HL-60 (cell line): ENCODE measurements at regions not wholly inside any gene's neighbourhood (a gene's known extent, or its start where the extent isn't known, plus 50 kb on each side); places are given as distances from the start of the nearest gene placed in this dataset.

Experiments
- GABPA ChIP-seq: IDR thresholded peaks from 2 replicates; pipeline ENCODE4 v1.6.1; 2012; ENCODE audit warnings: low read depth
- POLR2AphosphoS5 ChIP-seq: IDR thresholded peaks from 2 replicates; pipeline ENCODE4 v1.6.1; 2012; ENCODE audit warnings: low read depth
- SPI1 ChIP-seq: IDR thresholded peaks from 2 replicates; pipeline ENCODE4 v1.6.1; 2012; ENCODE audit warnings: low read depth, mild to moderate bottlenecking, borderline replicate concordance
- TF ChIP-seq, protein P1 (sequence below): IDR thresholded peaks from one replicate; pipeline ENCODE4 v1.5.1; 2011; ENCODE audit warnings: low read length, control low read depth, inconsistent platforms; ENCODE audit not compliant: insufficient read depth

DNA sequence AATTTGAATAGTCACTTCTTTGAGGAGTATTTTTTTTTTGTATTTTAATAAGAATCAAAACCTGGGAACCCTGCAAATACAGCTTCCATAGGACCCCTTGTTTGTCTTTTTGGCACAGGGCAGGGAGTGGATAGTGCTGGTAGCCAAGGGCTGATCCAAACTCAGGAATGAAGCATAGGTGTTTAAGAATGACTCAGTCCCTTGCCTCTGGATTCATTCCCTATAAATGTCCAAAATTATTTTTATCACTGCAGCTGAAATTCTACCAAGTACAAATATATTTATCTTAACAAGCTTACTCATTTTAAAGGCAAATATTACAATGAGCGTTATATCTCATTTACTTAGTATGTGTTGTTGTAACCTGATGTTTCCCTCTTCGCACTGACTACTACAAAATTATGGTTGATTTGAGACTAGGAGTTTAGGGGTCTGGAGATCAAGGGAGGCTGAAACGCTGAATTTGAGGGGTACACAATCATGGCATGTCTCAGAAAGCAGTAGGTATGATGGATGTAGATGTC is 278.6 kb upstream of the LYPLAL1 start:
- TF ChIP-seq, protein P1, sequence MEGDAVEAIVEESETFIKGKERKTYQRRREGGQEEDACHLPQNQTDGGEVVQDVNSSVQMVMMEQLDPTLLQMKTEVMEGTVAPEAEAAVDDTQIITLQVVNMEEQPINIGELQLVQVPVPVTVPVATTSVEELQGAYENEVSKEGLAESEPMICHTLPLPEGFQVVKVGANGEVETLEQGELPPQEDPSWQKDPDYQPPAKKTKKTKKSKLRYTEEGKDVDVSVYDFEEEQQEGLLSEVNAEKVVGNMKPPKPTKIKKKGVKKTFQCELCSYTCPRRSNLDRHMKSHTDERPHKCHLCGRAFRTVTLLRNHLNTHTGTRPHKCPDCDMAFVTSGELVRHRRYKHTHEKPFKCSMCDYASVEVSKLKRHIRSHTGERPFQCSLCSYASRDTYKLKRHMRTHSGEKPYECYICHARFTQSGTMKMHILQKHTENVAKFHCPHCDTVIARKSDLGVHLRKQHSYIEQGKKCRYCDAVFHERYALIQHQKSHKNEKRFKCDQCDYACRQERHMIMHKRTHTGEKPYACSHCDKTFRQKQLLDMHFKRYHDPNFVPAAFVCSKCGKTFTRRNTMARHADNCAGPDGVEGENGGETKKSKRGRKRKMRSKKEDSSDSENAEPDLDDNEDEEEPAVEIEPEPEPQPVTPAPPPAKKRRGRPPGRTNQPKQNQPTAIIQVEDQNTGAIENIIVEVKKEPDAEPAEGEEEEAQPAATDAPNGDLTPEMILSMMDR, result no peak
- TF ChIP-seq SPI1 (no peak), GABPA (no peak), POLR2AphosphoS5 (no peak)
